Caco-2 (cell line): ENCODE measurements at regions not wholly inside any gene's neighbourhood (a gene's known extent, or its start where the extent isn't known, plus 50 kb on each side); places are given as distances from the start of the nearest gene placed in this dataset.

Experiments used
- BruUV-seq: library from RNA; stranded (reverse); fragments of 400-500 nt; replicated peaks from 2 replicates; lab custom pipeline; 2021; lab: Mats Ljungman, UMichigan
- CTCF ChIA-PET: fragments of 300-600 bp; sonication (Branson Sonifier 250); formaldehyde crosslinking; loops from one replicate; lab custom pipeline; 2022; ENCODE audit warnings: antibody characterized with exemption; lab: Charles Lee
- POLR2A ChIA-PET: fragments of 300-600 bp; sonication (Branson Sonifier 250); formaldehyde crosslinking; loops from one replicate; lab custom pipeline; 2022; ENCODE audit warnings: antibody characterized with exemption; lab: Charles Lee
- DNase-seq, 2 experiments: peaks; one replicate each; pipeline versions ENCODE4 v3.0.0 to v3.0.0-alpha.2; 2020 to 2022
- H3K27me3 ChIP-seq: replicated peaks from 2 replicates; pipeline ENCODE4 v1.6.0; 2011; ENCODE audit warnings: low read length; ENCODE audit not compliant: control insufficient read depth, insufficient read depth
- H3K36me3 ChIP-seq: 2 replicates; pipeline ENCODE4 v1.5.1; 2011; ENCODE audit warnings: low read length; ENCODE audit not compliant: control insufficient read depth, insufficient read depth
- H3K4me1 ChIP-seq: fragments of 250-450 bp; sonication (Bioruptor Pico); 2 replicates; pipeline ENCODE4 v1.5.1; 2020; ENCODE audit warnings: mild to moderate bottlenecking
- H3K4me3 ChIP-seq: 2 replicates; pipeline ENCODE4 v1.5.1; 2011; ENCODE audit warnings: low read depth, mild to moderate bottlenecking, control low read depth, low read length
- H3K9me3 ChIP-seq: fragments of 250-450 bp; sonication (Bioruptor Pico); 2 replicates; pipeline ENCODE4 v1.5.1; 2020; ENCODE audit warnings: mild to moderate bottlenecking, moderate library complexity
- H3K27ac Mint-ChIP-seq: one replicate; pipeline ENCODE4 v1.8.0; 2022; ENCODE audit warnings: mixed read lengths; ENCODE audit not compliant: unreplicated experiment
- H3K27me3 Mint-ChIP-seq: one replicate; pipeline ENCODE4 v1.8.0; 2022; ENCODE audit warnings: mixed read lengths; ENCODE audit not compliant: insufficient read depth, unreplicated experiment
- H3K36me3 Mint-ChIP-seq: one replicate; pipeline ENCODE4 v1.8.0; 2022; ENCODE audit warnings: mild to moderate bottlenecking, mixed read lengths; ENCODE audit not compliant: insufficient read depth, unreplicated experiment
- H3K4me1 Mint-ChIP-seq: one replicate; pipeline ENCODE4 v1.8.0; 2022; ENCODE audit warnings: low read depth, mixed read lengths; ENCODE audit not compliant: unreplicated experiment
- H3K4me3 Mint-ChIP-seq: one replicate; pipeline ENCODE4 v1.8.0; 2022; ENCODE audit warnings: mild to moderate bottlenecking, moderate library complexity, mixed read lengths; ENCODE audit not compliant: unreplicated experiment
- H3K9me3 Mint-ChIP-seq: one replicate; pipeline ENCODE4 v1.8.0; 2022; ENCODE audit warnings: mixed read lengths; ENCODE audit not compliant: unreplicated experiment
- CTCF ChIP-seq, 2 experiments: fragments of 200-600 bp in 1 of 2; IDR thresholded peaks; 1 replicate in 1 of 2; 2 replicates in 1 of 2; pipeline versions ENCODE4 v1.5.1 to v1.8.0; 2011 to 2022; ENCODE audit warnings: antibody characterized with exemption in 1 of 2, control low read depth in 1 of 2, inconsistent platforms in 1 of 2, low read depth in 1 of 2, low read length in 1 of 2, mild to moderate bottlenecking in 1 of 2, moderate library complexity in 1 of 2; ENCODE audit not compliant: insufficient read depth in 1 of 2, severe bottlenecking in 1 of 2, unreplicated experiment in 1 of 2
- intact Hi-C: fragments of 100-400 bp; cut with micrococcal nuclease; formaldehyde crosslinking; loops from one replicate; pipeline ENCODE4 v1.10.0; 2022; ENCODE audit not compliant: unreplicated experiment

- peaks cover 5% of the 10 kb centered on the region for H3K4me1 Mint-ChIP-seq
- H3K27me3 ChIP-seq, result no peaks in the 10 kb centered on the region
- H3K36me3 ChIP-seq, result no peaks in the 10 kb centered on the region
- no peaks in the 10 kb centered on the region for H3K9me3 ChIP-seq
- H3K27me3 Mint-ChIP-seq, result no peaks in the 10 kb centered on the region
- CTCF ChIA-PET, result no interaction called here
- H3K27ac Mint-ChIP-seq, result no peak overlapping the region
- H3K4me1 ChIP-seq, result peaks cover 15% of the 10 kb centered on the region
- TF ChIP-seq CTCF (IDR thresholded peaks at IDR 0.05; ENCODE audit: insufficient read depth in 1 of 2, low read depth in 1 of 2, low read length in 1 of 2, severe bottlenecking in 1 of 2, unreplicated experiment in 1 of 2), result no peak
- BruUV-seq, result no TSS peak
- intact Hi-C loops, result loop anchor here (10.0 kb wide), 1 partner anchor 114 kb away; the partner anchor contains the start of gene IRS1
- no peaks in the 10 kb centered on the region for H3K9me3 Mint-ChIP-seq
- no peak overlapping the region for H3K4me3 ChIP-seq
- H3K36me3 Mint-ChIP-seq, result no peaks in the 10 kb centered on the region
- no peak overlapping the region for H3K4me3 Mint-ChIP-seq
- POLR2A ChIA-PET, result no interaction called here
- peak in 1 of 2 experiments; percentile 1 for DNase-seq
These were observed 118.9 kb downstream of the IRS1 start for GRCh38 chr2:226680719-226681118.

GRCh38 chr2:226679389-226680065, 120.1 kb downstream of the IRS1 start:
- no peak overlapping the region for H3K4me3 ChIP-seq
- H3K4me3 Mint-ChIP-seq, result no peak overlapping the region
- H3K4me1 ChIP-seq, result peaks cover 15% of the 10 kb centered on the region
- no peak for DNase-seq
- ChIA-PET CTCF (no interaction called here), POLR2A (no interaction called here)
- no TSS peak for BruUV-seq
- H3K27ac Mint-ChIP-seq, result peak overlapping the region; percentile 19
- no peaks in the 10 kb centered on the region for H3K27me3 Mint-ChIP-seq
- H3K27me3 ChIP-seq, result no peaks in the 10 kb centered on the region
- H3K36me3 ChIP-seq, result no peaks in the 10 kb centered on the region
- H3K9me3 Mint-ChIP-seq, result no peaks in the 10 kb centered on the region
- H3K4me1 Mint-ChIP-seq, result peaks cover 5% of the 10 kb centered on the region
- H3K9me3 ChIP-seq, result no peaks in the 10 kb centered on the region
- no peaks in the 10 kb centered on the region for H3K36me3 Mint-ChIP-seq
- no peak for TF ChIP-seq CTCF (IDR thresholded peaks at IDR 0.05; ENCODE audit: insufficient read depth in 1 of 2, low read depth in 1 of 2, low read length in 1 of 2, severe bottlenecking in 1 of 2, unreplicated experiment in 1 of 2)
- intact Hi-C loops, result loop anchor here (10.0 kb wide), 1 partner anchor 115 kb away; the partner anchor contains the start of gene IRS1

- Histone ChIP-seq H3K27me3 (no peaks in the 10 kb centered on the region), H3K36me3 (no peaks in the 10 kb centered on the region), H3K4me1 (peaks cover 15% of the 10 kb centered on the region), H3K4me3 (no peak overlapping the region), H3K9me3 (no peaks in the 10 kb centered on the region)
- intact Hi-C loops, result no loop called here
- Mint-ChIP-seq H3K27ac (no peak overlapping the region), H3K36me3 (no peaks in the 10 kb centered on the region), H3K9me3 (no peaks in the 10 kb centered on the region), H3K27me3 (no peaks in the 10 kb centered on the region), H3K4me1 (no peaks in the 10 kb centered on the region), H3K4me3 (no peak overlapping the region)
- ChIA-PET CTCF (no interaction called here), POLR2A (no interaction called here)
- no peak for TF ChIP-seq CTCF (IDR thresholded peaks at IDR 0.05; ENCODE audit: insufficient read depth in 1 of 2, low read depth in 1 of 2, low read length in 1 of 2, severe bottlenecking in 1 of 2, unreplicated experiment in 1 of 2)
- no TSS peak for BruUV-seq
- no peak for DNase-seq
These were observed 121.2 kb downstream of the IRS1 start for GRCh38 chr2:226678422-226678821.
